GM06990 (cell line): ENCODE measurements at regions not wholly inside any gene's neighbourhood (a gene's known extent, or its start where the extent isn't known, plus 50 kb on each side); places are given as distances from the start of the nearest gene placed in this dataset.

Experiments used
- DNase-seq: peaks from one replicate; pipeline ENCODE4 v3.0.0-alpha.2; 2011; ENCODE audit not compliant: insufficient read length; ENCODE audit errors: extremely low read depth
- H3K27me3 ChIP-seq: replicated peaks from 2 replicates; pipeline ENCODE4 v1.6.0; 2011; ENCODE audit warnings: low read length; ENCODE audit not compliant: control insufficient read depth, insufficient read depth
- H3K36me3 ChIP-seq: 2 replicates; pipeline ENCODE4 v1.5.1; 2011; ENCODE audit warnings: low read length; ENCODE audit not compliant: control insufficient read depth, insufficient read depth
- H3K4me3 ChIP-seq: replicated peaks from 2 replicates; pipeline ENCODE4 v1.5.1; 2011; ENCODE audit warnings: low read depth, mild to moderate bottlenecking, control low read depth, low read length
- CTCF ChIP-seq: IDR thresholded peaks from 2 replicates; pipeline ENCODE4 v1.5.1; 2011; ENCODE audit warnings: low read length, control low read depth, mild to moderate bottlenecking, inconsistent platforms; ENCODE audit not compliant: insufficient read depth, poor library complexity, severe bottlenecking

DNA sequence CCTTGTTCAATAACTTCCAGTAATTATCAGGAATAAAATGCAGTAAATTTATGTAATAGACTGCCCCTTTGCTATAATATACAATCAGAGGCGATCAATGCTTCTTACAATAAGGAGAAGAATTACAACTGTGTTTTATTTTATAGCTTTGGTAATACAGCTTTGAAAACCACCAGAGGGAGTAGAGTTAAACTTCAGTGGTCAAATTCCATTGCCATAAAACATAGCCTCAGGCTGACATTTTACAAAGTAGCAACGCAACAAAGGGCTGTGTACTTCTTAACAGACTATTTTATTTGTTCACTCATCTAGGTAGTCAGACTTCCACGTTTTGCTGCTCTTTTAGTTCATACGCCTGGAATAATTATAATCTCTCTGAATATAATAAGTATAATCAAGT, 58.5 kb downstream of the TEX13C start:
- DNase-seq = no peak
- Histone ChIP-seq H3K27me3 (no peaks in the 10 kb centered on the region), H3K4me3 (no peak overlapping the region), H3K36me3 (no peaks in the 10 kb centered on the region)
- TF ChIP-seq CTCF = no peak

GRCh38 chrX:125378770-125379169, 59.1 kb downstream of the TEX13C start:
- no peaks in the 10 kb centered on the region for H3K36me3 ChIP-seq
- no peak for TF ChIP-seq CTCF
- no peaks in the 10 kb centered on the region for H3K27me3 ChIP-seq
- no peak overlapping the region for H3K4me3 ChIP-seq
- no peak for DNase-seq

GRCh38 chrX:125382148-125382628, 62.5 kb downstream of the TEX13C start:
- Histone ChIP-seq H3K4me3 (no peak overlapping the region), H3K36me3 (no peaks in the 10 kb centered on the region), H3K27me3 (no peaks in the 10 kb centered on the region)
- DNase-seq = no peak
- no peak for TF ChIP-seq CTCF

DNA sequence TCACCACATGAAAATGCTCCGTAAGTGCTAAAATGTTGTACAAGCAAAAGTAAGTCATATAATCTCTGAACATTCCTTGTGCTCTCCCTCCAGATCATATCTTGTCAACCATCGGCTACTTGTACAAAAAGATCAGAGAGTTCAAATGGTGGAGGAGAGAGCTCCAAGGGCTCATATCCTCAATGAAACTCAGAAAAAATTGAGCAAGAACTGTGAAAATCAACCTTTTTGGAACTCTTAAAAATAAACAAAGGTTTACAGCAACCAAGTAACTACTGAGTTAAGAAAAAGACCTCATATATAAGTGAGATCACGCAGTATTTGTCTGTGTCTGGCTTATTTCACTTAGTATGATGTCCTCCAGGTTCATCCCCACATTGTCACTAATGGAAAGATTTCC, 63.2 kb downstream of the TEX13C start:
- TF ChIP-seq CTCF = no peak
- no peaks in the 10 kb centered on the region for H3K27me3 ChIP-seq
- H3K36me3 ChIP-seq = no peaks in the 10 kb centered on the region
- DNase-seq = no peak
- H3K4me3 ChIP-seq = no peak overlapping the region

GRCh38 chrX:125384867-125385266, 65.2 kb downstream of the TEX13C start:
- no peaks in the 10 kb centered on the region for H3K27me3 ChIP-seq
- TF ChIP-seq CTCF = no peak
- no peak for DNase-seq
- H3K36me3 ChIP-seq = no peaks in the 10 kb centered on the region
- no peak overlapping the region for H3K4me3 ChIP-seq

DNA sequence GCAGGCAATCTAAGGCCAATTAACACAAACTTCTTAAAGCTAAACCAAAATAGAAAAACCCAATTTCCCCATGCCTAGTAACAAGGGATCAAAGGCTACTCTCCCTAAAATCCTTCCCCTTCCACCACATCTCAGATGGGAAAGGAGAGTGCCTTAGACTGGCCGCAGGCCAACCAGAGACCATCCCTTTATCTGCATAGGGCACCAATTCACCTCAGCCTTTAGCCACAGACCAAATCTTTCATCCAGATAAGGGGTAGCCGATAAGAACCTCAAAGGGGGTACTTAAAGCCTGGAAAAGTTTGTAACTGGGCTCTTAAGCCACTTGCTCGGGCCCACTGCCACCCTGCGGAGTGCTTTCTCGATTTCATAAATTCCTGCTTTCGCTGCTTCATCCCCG, 68.3 kb downstream of the TEX13C start:
- H3K36me3 ChIP-seq = no peaks in the 10 kb centered on the region
- no peaks in the 10 kb centered on the region for H3K27me3 ChIP-seq
- no peak for TF ChIP-seq CTCF
- H3K4me3 ChIP-seq = no peak overlapping the region
- no peak for DNase-seq
